ENCODE measurements at regions not wholly inside any gene's neighbourhood (a gene's known extent, or its start where the extent isn't known, plus 50 kb on each side); places are given as distances from the start of the nearest gene placed in this dataset.
"Not testable (repeated sequence)": the region's sequence is repeated elsewhere in the genome, so short reads cannot be mapped to it uniquely, and the experiment has no call there.

DNA sequence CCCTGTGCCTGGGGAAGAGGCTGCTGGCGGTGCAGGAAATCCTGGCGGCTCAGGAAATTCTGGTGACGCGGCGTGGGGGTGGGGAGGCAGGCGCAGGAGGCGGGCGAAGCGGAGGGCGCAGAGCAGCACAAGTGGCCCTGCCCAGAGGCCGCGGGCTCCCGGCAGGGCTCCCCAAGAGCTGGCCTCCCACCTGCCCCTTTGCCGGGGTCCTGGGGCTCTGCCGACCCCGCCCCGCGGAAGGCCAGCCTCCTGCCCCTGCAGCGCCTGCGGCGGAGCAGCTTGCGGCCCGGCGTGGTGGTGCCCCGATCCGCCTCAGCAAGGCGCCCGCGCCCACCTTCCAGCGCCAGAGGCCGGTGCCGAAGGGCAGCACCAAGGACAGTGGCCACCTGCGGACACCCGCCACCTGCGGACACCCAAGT lies 100.2 kb upstream of the OR4C13 start:
- no peak for DNase-seq (ENCODE audit: low spot score)
- in situ Hi-C loops (cut with MboI; ENCODE audit: low pct_unique_long_range_greater_than_20kb, low sequenced_read_pairs, unreplicated experiment) = loop anchor here (5.0 kb wide), 1 partner anchor 35 kb away; no protein-coding TSS in a partner anchor
- TF ChIP-seq CTCF (IDR thresholded peaks at IDR 0.05; ENCODE audit: extremely low read depth, insufficient read depth, missing control alignments) = no peak

DNA sequence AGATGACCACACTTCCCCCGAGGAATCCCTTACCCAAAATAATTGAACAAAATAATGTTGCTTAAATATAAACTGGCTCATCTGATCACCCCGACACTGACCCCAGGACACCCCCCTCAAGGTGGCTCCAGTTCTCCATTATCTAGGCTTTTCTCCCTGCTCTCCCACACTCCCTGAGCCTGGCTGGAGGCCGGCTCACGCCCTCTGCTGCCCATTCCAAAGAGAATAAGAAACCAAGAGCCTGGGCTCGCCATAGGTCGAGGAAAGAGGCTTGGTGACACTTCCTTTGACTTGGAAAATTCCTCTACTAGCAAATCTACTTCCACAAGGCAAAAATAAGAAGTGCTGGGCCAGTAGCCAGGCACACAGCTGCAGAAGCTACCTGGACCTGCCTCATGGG lies 63.3 kb upstream of the OR4C13 start:
- in situ Hi-C loops (cut with MboI; ENCODE audit: low pct_unique_long_range_greater_than_20kb, low sequenced_read_pairs, unreplicated experiment); DNase-seq (ENCODE audit: low spot score): not testable (repeated sequence)

- DNase-seq (ENCODE audit: low spot score); in situ Hi-C loops (cut with MboI; ENCODE audit: low pct_unique_long_range_greater_than_20kb, low sequenced_read_pairs, unreplicated experiment): not testable (repeated sequence)
These were observed 60.1 kb upstream of the OR4C13 start for GRCh38 chr11:49891910-49892671.

GRCh38 chr11:49893442-49893841 lies 58.7 kb upstream of the OR4C13 start:
- DNase-seq (ENCODE audit: low spot score); in situ Hi-C loops (cut with MboI; ENCODE audit: low pct_unique_long_range_greater_than_20kb, low sequenced_read_pairs, unreplicated experiment): not testable (repeated sequence)

Data from GM13977 (cell line).